ENCODE measurements at regions not wholly inside any gene's neighbourhood (a gene's known extent, or its start where the extent isn't known, plus 50 kb on each side); places are given as distances from the start of the nearest gene placed in this dataset.

DNA sequence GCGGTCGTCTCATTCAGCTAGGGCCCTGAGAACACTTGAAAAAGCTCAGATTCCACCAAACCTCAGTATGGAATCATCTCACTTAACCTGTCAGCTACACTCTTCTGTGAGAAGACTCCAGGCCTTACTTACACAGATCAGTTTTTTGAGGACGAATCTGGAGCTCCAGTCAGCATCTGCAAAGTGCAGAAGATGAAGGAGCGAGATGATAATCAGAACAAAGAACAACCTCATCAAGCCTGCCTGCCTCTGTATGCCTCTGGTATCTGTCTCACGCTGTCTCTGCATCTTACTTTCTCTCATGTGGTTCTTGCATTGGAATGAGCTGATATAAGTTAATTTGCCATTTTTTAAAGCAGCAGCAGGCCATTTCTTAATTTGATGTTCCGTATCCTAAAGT, 444.1 kb upstream of the LRATD1 start:
- TF ChIP-seq YY1 (IDR thresholded peaks at IDR 0.05; ENCODE audit: insufficient read depth, insufficient read length), result no peak
- TF ChIP-seq SUZ12 (IDR thresholded peaks at IDR 0.05; ENCODE audit: extremely low read depth, insufficient read depth, insufficient read length), result no peak
- TF ChIP-seq ZNF274 (IDR thresholded peaks at IDR 0.05; ENCODE audit: low read depth, low read length), result no peak

Measured in NT2/D1 (cell line).